ENCODE measurements at regions not wholly inside any gene's neighbourhood (a gene's known extent, or its start where the extent isn't known, plus 50 kb on each side); places are given as distances from the start of the nearest gene placed in this dataset.
"Not testable (repeated sequence)": the region's sequence is repeated elsewhere in the genome, so short reads cannot be mapped to it uniquely, and the experiment has no call there.

- no peak for DNase-seq (ENCODE audit: low spot score)
Observed at GRCh38 chr6:78500299-78501089, 366.9 kb upstream of the IRAK1BP1 start.

DNA sequence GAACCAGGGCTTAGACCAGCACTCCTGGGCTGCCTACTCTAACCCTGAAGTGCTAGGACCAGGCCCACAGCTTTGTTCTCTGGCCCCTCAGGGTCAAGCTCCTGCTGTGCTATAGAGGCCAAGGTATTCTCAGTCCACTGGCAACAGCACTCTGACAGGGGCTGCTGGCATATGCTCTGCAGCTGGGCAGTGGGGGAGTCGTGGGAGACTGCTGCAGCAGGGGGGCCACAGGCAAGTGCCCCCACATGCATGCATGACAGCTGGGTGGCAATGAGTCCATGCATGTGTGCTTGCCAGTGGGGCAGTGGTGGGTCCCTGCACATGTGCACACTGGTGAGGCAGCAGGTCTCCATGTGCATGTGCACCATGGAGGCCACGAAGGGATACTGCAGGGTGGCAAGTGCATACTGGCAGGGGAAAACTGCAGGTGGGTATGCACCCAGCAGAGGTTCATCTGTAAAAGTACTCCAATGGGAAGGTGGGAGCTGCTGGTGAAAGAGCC lies 364.9 kb upstream of the IRAK1BP1 start:
- DNase-seq (ENCODE audit: low spot score), result peak; percentile 85

DNA sequence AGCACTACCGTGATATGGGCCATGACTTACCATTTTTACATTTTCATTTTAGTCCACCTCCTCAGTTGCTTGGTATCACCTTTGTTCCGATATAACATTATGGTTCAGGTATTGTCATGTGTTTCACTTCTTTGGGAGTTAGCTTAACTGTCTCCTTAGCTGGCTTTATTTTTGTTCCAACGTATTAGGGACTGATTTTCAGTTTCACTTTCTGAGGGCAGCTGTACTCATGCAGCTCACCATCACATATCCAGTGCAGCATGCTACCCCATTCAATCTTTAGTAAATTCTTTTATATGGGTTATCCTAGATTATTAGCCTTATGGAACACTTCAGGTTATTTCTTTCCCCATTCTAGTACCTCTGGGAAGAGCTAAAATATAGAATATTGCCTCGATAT lies 362.2 kb upstream of the IRAK1BP1 start:
- no peak for DNase-seq (ENCODE audit: low spot score)

DNA sequence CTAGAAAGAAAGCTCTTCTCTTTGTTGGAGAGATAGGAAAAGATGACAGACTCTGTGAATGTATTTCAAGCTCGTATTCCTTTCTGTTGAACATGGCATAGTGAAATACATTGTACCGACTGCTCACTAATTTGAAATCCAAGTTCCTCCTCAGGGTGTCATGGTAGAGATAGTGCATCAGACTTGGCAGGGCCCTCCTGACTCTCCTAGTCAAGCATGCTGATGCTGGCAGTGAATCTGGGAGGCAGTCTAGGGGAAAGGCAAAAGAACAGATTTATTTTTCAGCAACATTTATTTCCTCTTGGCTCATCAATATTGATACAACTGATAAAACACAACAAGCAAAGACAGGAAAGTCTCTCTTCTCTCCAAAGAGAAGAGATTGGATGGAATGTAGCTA lies 356.3 kb upstream of the IRAK1BP1 start:
- DNase-seq (ENCODE audit: low spot score), result no peak

DNA sequence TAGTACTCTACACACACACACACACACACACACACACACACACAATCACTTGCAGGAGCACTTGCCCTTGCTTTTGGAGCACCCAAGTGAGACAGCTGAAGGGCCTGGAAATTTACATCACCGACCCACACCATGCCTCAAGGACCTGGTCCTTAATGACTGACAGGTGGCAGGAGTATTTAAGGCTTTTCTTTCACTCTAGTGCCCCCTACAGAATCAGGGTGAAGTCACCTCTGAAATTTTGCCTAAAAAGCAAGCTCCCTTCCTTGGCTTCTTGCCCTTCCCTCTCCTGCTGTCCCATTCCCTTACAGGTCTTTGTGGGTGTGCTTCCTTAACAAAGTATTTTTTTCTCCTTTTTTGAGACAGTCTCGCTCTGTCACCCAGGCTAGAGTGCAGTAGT lies 353.5 kb upstream of the IRAK1BP1 start:
- DNase-seq (ENCODE audit: low spot score), result no peak

DNA sequence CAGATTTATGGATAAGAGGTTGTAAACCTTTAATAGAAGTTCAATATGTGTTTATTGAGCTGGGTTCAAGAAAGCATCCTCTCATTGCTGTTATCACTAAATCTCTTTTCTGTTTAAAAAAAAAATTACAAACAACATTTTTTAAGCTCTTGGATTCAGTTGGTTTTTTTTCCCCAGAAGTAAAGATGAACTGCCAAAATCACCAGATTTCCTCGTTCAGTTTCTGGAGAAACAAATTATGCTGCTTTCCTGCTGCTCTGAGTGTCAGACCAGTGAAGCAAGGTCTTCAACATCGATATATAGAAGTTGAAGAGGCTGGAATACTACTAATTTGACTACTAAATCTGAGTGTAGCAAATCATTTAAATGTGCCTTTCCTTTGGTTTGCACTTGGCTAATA lies 352.1 kb upstream of the IRAK1BP1 start:
- no peak for DNase-seq (ENCODE audit: low spot score)

- no peak for DNase-seq (ENCODE audit: low spot score)
Observed at GRCh38 chr6:78517399-78517798, 350.0 kb upstream of the IRAK1BP1 start.

- DNase-seq (ENCODE audit: low spot score), result no peak
Observed at GRCh38 chr6:78523622-78524021, 343.7 kb upstream of the IRAK1BP1 start.

DNA sequence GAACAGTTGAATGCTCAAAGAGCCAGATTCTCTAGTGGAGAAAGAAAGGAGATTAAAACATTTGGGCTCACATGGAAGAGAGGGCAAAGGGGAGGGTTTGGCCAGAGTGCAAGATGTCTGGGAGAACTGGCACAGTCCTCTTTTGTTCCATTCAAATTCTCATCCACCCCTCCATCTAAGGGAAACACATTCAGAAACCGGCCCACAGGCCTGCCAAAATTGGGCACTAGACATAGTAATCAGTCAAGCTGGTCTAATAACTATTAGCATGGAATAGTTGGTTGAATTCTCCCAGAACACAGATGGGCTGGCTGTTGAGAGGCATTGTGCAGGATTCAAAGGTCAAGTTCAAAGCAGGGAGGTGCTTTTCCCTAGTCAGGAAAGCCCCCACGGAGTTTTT lies 341.4 kb upstream of the IRAK1BP1 start:
- no peak for DNase-seq (ENCODE audit: low spot score)

DNA sequence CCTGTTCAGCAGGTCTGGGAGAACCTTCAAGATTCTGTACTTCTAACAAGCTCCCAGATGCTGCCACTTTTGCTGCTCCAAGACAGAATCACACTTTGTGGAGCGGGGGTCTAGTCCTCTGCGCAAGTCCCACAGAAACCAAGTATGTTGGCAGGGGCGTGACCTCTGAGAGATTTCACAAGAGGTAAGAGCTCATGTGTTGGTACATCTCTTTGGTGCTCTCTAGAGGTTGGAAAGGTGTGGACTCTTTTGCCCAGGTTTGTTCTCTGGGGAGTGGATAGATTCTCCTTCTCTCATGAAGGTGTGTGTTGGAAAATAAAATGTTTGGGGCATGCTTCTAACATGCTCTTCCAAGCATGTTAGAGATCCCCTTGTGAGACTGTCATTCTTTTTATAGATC lies 340.9 kb upstream of the IRAK1BP1 start:
- DNase-seq (ENCODE audit: low spot score), result no peak

DNA sequence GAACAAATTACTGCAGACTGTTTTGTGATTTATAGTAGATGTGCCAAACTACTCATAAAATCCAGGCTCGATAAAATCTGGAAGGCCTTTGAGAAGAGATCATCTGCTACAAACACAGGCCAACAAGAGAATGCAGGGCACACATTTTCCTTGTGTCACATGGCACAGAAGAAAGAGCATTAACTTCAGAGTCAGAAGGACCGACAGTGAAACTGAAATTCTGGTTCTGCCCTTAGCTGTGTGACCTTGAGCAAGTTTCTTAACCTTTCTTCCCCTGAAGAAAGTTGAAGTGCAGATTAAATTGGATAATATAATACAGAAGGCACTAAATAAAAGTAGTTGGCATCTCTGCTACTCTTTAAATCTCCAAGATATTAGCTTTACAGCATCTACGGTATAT lies 338.4 kb upstream of the IRAK1BP1 start:
- DNase-seq (ENCODE audit: low spot score), result no peak

- DNase-seq (ENCODE audit: low spot score), result no peak
Observed at GRCh38 chr6:78530208-78530607, 337.1 kb upstream of the IRAK1BP1 start.

- no peak for DNase-seq (ENCODE audit: low spot score)
Observed at GRCh38 chr6:78533426-78533825, 333.9 kb upstream of the IRAK1BP1 start.

DNA sequence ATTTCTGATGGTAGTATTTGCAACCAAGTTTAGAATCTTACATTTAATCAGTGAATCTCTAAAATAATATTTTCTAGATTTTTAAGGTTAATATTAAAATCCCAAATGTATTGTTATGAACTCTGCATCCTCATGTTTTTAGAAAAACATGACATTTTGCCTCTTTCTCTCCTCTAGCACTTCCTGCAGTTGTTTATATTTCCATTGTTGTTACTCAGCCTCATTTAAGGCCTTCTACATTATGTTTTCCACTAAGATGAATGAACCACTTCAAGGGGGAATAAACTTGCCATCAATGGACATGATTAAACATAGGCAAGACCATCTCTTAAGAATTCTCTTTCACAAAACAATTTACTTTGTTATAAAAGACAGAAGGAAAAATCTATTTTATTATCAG lies 333.5 kb upstream of the IRAK1BP1 start:
- DNase-seq (ENCODE audit: low spot score), result no peak

DNA sequence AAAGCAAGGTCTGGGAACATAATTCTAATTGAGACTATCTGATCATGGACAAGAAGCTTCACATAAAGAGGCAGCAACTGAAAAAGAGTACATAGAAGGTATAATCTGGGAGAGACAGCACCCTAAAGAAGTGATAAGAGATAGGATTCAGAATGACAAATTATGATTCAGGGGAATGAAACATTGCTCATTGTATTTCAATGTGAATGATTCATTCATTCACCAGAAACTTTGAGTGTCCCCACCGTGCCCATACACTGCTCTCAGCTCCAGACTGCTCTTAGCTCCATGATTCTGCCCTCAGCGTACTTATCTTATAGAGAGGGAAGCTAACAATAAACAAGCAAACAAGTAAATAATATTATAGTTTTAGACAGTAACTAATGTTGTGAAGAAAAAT lies 329.3 kb upstream of the IRAK1BP1 start:
- no peak for DNase-seq (ENCODE audit: low spot score)

GRCh38 chr6:78547636-78548035 lies 319.7 kb upstream of the IRAK1BP1 start:
- not testable (repeated sequence) for DNase-seq (ENCODE audit: low spot score)

- DNase-seq (ENCODE audit: low spot score), result no peak
Observed at GRCh38 chr6:78551361-78551760, 316.0 kb upstream of the IRAK1BP1 start.

DNA sequence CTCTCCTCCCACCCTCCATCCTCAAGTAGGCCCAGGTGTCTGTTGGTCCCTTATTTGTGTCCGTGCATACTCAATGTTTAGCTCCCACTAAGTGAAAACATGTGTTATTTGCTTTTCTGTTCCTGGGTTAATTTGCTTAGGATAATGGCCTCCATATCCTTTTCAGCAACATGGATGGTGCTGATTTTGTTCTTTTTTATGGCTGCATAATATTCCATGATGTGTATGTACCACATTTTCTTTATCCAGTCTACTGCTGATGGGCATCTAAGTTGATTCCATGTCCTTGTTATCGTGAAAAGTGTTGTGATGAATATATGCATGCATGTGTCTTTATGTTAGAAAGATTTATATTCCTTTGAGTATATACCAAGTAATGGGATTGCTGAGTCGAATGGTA lies 314.9 kb upstream of the IRAK1BP1 start:
- DNase-seq (ENCODE audit: low spot score), result no peak

DNA sequence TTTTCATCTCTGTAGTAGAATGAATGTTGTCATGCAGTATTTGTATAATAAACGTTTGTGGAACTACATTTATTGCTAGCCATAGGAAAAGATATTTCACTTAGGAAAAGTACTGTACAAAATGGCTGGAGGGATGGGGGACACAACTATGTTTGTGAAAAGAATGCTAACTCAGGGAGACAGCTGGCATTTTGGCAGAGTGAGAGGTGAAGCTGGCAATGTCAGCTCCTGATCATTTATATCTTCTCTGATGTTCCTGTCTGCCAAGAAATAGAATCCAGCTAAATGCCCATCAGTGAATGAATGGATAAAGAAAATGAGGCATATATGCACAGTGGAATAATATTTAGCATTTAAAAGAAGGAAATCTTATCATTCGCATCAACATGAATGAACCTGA lies 313.0 kb upstream of the IRAK1BP1 start:
- DNase-seq (ENCODE audit: low spot score), result no peak

DNA sequence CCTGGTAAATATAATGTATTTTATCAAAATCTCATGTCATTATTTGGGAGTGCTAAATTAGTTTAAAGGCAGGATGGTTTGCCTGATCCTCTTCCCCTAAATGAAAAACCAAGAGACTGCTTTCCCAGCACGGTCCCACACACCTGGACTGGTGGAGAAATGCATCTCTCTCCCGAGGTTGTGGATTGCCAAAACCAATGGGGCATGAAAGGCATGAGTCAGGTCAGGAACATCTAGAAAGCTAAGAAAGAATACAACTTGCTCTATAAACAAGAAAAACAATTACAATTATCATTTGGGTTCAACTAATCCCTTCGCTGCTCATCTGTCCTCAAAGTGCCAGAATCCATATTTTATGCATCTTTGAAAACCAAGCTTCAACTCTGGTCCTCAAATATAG lies 308.3 kb upstream of the IRAK1BP1 start:
- no peak for DNase-seq (ENCODE audit: low spot score)

DNA sequence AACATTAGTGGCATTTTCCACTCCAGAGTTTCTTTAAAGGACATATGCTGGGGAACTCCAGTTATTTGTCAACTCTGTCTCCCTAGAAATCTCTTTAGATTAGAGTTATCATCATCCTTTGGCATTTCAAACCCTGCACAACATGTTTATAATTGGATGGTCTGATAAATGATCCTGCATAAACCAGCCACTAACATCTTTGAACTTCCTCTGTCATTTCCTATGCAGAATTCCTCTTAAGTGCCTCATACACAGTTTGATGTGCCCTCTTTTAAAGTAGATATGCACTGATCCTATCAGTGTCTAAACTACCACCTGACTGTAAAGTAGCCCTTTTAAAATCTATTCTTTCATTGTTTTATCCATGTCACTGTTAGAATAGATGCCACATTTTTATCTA lies 306.3 kb upstream of the IRAK1BP1 start:
- no peak for DNase-seq (ENCODE audit: low spot score)

- no peak for DNase-seq (ENCODE audit: low spot score)
Observed at GRCh38 chr6:78565997-78566396, 301.4 kb upstream of the IRAK1BP1 start.

DNA sequence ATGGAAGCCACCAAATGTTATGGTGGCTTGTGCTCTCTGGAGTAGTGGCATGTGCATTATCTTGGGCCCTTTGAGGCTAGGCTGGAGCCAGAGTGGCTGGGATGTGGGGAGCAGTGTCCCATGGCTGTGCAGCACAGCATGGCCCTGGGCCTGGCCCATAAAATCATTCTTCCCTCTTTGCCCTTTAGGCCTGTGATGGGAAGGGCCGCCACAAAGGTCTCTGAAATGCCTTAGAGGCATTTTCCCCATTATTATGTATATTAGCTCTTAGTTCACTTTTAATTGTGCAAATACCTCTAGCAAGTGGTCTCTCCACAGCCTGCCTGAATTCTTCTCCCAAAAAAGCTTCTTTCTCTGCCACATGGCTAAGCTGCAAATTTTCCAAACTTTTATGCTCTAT lies 297.3 kb upstream of the IRAK1BP1 start:
- no peak for DNase-seq (ENCODE audit: low spot score)

GRCh38 chr6:78577585-78577984 lies 289.8 kb upstream of the IRAK1BP1 start:
- DNase-seq (ENCODE audit: low spot score), result no peak
